ENCODE measurements at regions not wholly inside any gene's neighbourhood (a gene's known extent, or its start where the extent isn't known, plus 50 kb on each side); places are given as distances from the start of the nearest gene placed in this dataset.
A peak's percentile ranks its signal among the peaks of the same experiment; 100 is the strongest.

DNA sequence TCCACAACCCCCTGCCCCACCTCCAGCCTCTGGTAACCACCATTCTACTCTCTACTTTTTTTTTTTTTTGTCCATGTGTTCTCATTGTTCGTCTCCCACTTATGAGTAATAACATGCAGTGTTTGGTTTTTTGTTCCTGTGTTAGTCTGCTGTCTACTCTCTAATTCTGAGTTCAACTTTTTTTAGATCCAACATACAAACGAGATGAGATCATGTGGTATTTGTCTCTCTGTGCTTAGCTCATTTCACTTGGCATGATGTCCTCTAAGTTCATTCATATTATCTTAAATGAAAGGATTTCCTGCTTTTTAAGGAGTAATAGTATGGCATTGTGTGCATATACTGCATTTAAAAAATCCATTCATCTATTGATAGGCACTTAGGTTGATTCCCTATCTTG is 130.9 kb downstream of the NMUR2 start:
- DNase-seq: no peak
- Histone ChIP-seq H3K9me3 (no peaks in the 10 kb centered on the region), H3K27me3 (no peaks in the 10 kb centered on the region), H3K36me3 (no peaks in the 10 kb centered on the region), H3K27ac (peak overlapping the region in 1 of 2 donors; percentile 35), H3K4me3 (no peak overlapping the region), H3K4me1 (peaks cover 0 to 30% (median 4%) of the 10 kb centered on the region in 4 donors)
- no peak for TF ChIP-seq CTCF (IDR thresholded peaks at IDR 0.05)
- intact Hi-C loops (cut with DNase I; ENCODE audit: low total_unique reads): loop anchor here (10.0 kb wide), 1 partner anchor 449 kb away; no protein-coding TSS in a partner anchor

GRCh38 chr5:152271420-152271819 is 133.7 kb downstream of the NMUR2 start:
- peak; percentile 44 to 47 for TF ChIP-seq CTCF (IDR thresholded peaks at IDR 0.05)
- intact Hi-C loops (cut with DNase I; ENCODE audit: low total_unique reads): loop anchor here (10.0 kb wide), 1 partner anchor 447 kb away; no protein-coding TSS in a partner anchor
- no peak for DNase-seq
- H3K9me3 ChIP-seq: no peaks in the 10 kb centered on the region
- no peak overlapping the region for H3K27ac ChIP-seq
- no peaks in the 10 kb centered on the region for H3K36me3 ChIP-seq
- H3K4me1 ChIP-seq: peaks cover 0 to 30% (median 4%) of the 10 kb centered on the region in 4 donors
- H3K27me3 ChIP-seq: no peaks in the 10 kb centered on the region
- no peak overlapping the region for H3K4me3 ChIP-seq

GRCh38 chr5:152270096-152270495 is 135.0 kb downstream of the NMUR2 start:
- no peaks in the 10 kb centered on the region for H3K9me3 ChIP-seq
- H3K27ac ChIP-seq: no peak overlapping the region
- no peak for TF ChIP-seq CTCF (IDR thresholded peaks at IDR 0.05)
- no peaks in the 10 kb centered on the region for H3K36me3 ChIP-seq
- DNase-seq: no peak
- H3K4me1 ChIP-seq: peaks cover 0 to 27% (median 4%) of the 10 kb centered on the region in 4 donors
- intact Hi-C loops (cut with DNase I; ENCODE audit: low total_unique reads): loop anchor here (10.0 kb wide), 1 partner anchor 445 kb away; no protein-coding TSS in a partner anchor
- no peaks in the 10 kb centered on the region for H3K27me3 ChIP-seq
- H3K4me3 ChIP-seq: no peak overlapping the region

DNA sequence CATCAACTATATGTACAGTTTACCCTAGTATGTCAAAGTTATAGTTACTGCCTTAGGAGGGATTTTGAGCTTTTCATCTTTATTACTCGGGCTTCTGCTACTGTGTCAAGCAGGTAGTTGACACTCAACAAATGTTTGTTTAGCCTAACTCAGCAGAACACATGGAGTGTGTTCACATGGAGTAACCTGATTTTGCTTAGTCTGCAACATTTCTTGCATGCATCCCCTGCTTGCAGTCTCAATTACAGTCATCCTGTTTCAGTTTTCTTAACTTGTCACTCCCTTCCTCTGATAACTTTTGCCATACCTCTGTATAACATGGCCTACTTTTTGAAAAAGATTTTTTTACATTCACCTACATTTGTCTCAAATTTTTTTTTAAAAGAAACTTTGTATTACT is 135.5 kb downstream of the NMUR2 start:
- intact Hi-C loops (cut with DNase I; ENCODE audit: low total_unique reads): no loop called here
- no peak overlapping the region for H3K27ac ChIP-seq
- no peaks in the 10 kb centered on the region for H3K27me3 ChIP-seq
- no peaks in the 10 kb centered on the region for H3K9me3 ChIP-seq
- no peak for DNase-seq
- H3K4me3 ChIP-seq: no peak overlapping the region
- no peak for TF ChIP-seq CTCF (IDR thresholded peaks at IDR 0.05)
- H3K4me1 ChIP-seq: peaks cover 0 to 22% (median 4%) of the 10 kb centered on the region in 4 donors
- no peaks in the 10 kb centered on the region for H3K36me3 ChIP-seq

GRCh38 chr5:152264645-152265254 is 140.3 kb downstream of the NMUR2 start:
- intact Hi-C loops (cut with DNase I; ENCODE audit: low total_unique reads): no loop called here
- H3K36me3 ChIP-seq: no peaks in the 10 kb centered on the region
- no peak for TF ChIP-seq CTCF (IDR thresholded peaks at IDR 0.05)
- H3K27me3 ChIP-seq: no peaks in the 10 kb centered on the region
- no peak overlapping the region for H3K27ac ChIP-seq
- H3K9me3 ChIP-seq: no peaks in the 10 kb centered on the region
- no peak for DNase-seq
- peaks cover 0 to 5% (median 0%) of the 10 kb centered on the region in 4 donors for H3K4me1 ChIP-seq
- H3K4me3 ChIP-seq: no peak overlapping the region

Data from tibial artery (tissue), 4 donors.